ENCODE measurements at regions not wholly inside any gene's neighbourhood (a gene's known extent, or its start where the extent isn't known, plus 50 kb on each side); places are given as distances from the start of the nearest gene placed in this dataset.

- TF ChIP-seq EZH2 (IDR thresholded peaks at IDR 0.05; ENCODE audit: low read length) (peak; percentile 78), CTCF (optimal IDR thresholded peaks at IDR 0.05 in 1 of 3, IDR thresholded peaks at IDR 0.05 in 1 of 3, conservative IDR thresholded peaks at IDR 0.05 in 1 of 3; ENCODE audit: extremely low read depth in 1 of 3, insufficient read depth in 2 of 3, low read length in 3 of 3) (no peak)
These were observed 266.6 kb downstream of the CGGBP1 start for GRCh38 chr3:87792198-87792533.

Measured in keratinocyte (primary cell).